CD14-positive monocyte (primary cell): ENCODE measurements at regions not wholly inside any gene's neighbourhood (a gene's known extent, or its start where the extent isn't known, plus 50 kb on each side); places are given as distances from the start of the nearest gene placed in this dataset.

Experiments used
- DNase-seq, 3 donors: peaks; one replicate each; pipeline ENCODE4 v3.0.0-alpha.2; 2011 to 2022
- H2AFZ ChIP-seq: 2 replicates; pipeline ENCODE4 v1.6.0; 2012; ENCODE audit warnings: mild to moderate bottlenecking, low read depth, low read length, inconsistent platforms; ENCODE audit not compliant: insufficient read depth, poor library complexity, severe bottlenecking
- H3K27ac ChIP-seq, 2 donors: 1 replicate in 1 of 2; 2 replicates in 1 of 2; pipeline ENCODE4 v1.5.1; 2012 to 2013; ENCODE audit warnings: low read length in 2 of 2, control low read depth in 1 of 2, inconsistent platforms in 1 of 2, low read depth in 1 of 2, mild to moderate bottlenecking in 1 of 2
- H3K27me3 ChIP-seq, 2 donors: one replicate each; pipeline versions ENCODE4 v1.6.0 to v1.6.1; 2011 to 2013; ENCODE audit warnings: low read length in 2 of 2; ENCODE audit not compliant: control insufficient read depth in 2 of 2, insufficient read depth in 2 of 2
- H3K36me3 ChIP-seq, 2 donors: replicated peaks in 1 of 2; 1 replicate in 1 of 2; 2 replicates in 1 of 2; pipeline versions ENCODE4 v1.5.1 to v1.6.1; 2012 to 2013; ENCODE audit warnings: low read length in 2 of 2, control low read depth in 1 of 2, inconsistent platforms in 1 of 2, mild to moderate bottlenecking in 1 of 2; ENCODE audit not compliant: insufficient read depth in 2 of 2, control insufficient read depth in 1 of 2
- H3K4me1 ChIP-seq, 2 donors: 1 replicate in 1 of 2; 2 replicates in 1 of 2; pipeline versions ENCODE4 v1.5.1 to v1.6.1; 2012 to 2013; ENCODE audit warnings: low read length in 2 of 2, control low read depth in 1 of 2, inconsistent platforms in 1 of 2, mild to moderate bottlenecking in 1 of 2, moderate library complexity in 1 of 2; ENCODE audit not compliant: insufficient read depth in 2 of 2, control insufficient read depth in 1 of 2
- H3K4me2 ChIP-seq: replicated peaks from 2 replicates; pipeline ENCODE3; 2012; ENCODE audit warnings: low read length, moderate library complexity, mild to moderate bottlenecking; ENCODE audit not compliant: poor library complexity, severe bottlenecking; ENCODE audit errors: extremely low read depth
- H3K4me3 ChIP-seq, 3 experiments: fragments of 200-600 bp in 1 of 3; sonication (generic) in 1 of 3; replicated peaks in 1 of 3; 1 replicate in 2 of 3; 2 replicates in 1 of 3; pipeline ENCODE4 v1.5.1; 2011 to 2013; ENCODE audit warnings: low read length in 3 of 3, mild to moderate bottlenecking in 3 of 3, control low read depth in 2 of 3, low read depth in 2 of 3, inconsistent platforms in 1 of 3, moderate library complexity in 1 of 3
- H3K79me2 ChIP-seq: 2 replicates; pipeline ENCODE4 v1.6.0; 2012; ENCODE audit warnings: mild to moderate bottlenecking, control low read depth, inconsistent platforms, low read length, moderate library complexity; ENCODE audit not compliant: insufficient read depth
- H3K9ac ChIP-seq: 2 replicates; pipeline ENCODE4 v1.6.0; 2017; ENCODE audit warnings: low read length, mild to moderate bottlenecking; ENCODE audit not compliant: insufficient read depth, poor library complexity, severe bottlenecking
- H3K9me3 ChIP-seq, 2 donors: replicated peaks in 1 of 2; 1 replicate in 1 of 2; 2 replicates in 1 of 2; pipeline versions ENCODE4 v1.5.1 to v1.6.1; 2012 to 2013; ENCODE audit warnings: low read length in 2 of 2, control low read depth in 1 of 2; ENCODE audit not compliant: control insufficient read depth in 1 of 2, insufficient read depth in 1 of 2
- H4K20me1 ChIP-seq: 2 replicates; pipeline ENCODE4 v1.6.0; 2012; ENCODE audit warnings: mild to moderate bottlenecking, low read length, control low read depth, moderate library complexity; ENCODE audit not compliant: insufficient read depth
- H3K27ac Mint-ChIP-seq, 7 donors: one replicate each; pipeline ENCODE4 v1.8.0; 2020; ENCODE audit warnings: mild to moderate bottlenecking in 7 of 7, mixed read lengths in 7 of 7, moderate library complexity in 6 of 7, inconsistent platforms in 2 of 7
- H3K27me3 Mint-ChIP-seq, 3 donors: one replicate each; pipeline ENCODE4 v1.8.0; 2021 to 2022; ENCODE audit warnings: low read depth in 3 of 3, mild to moderate bottlenecking in 3 of 3, mixed read lengths in 3 of 3, moderate library complexity in 3 of 3, inconsistent platforms in 1 of 3
- H3K36me3 Mint-ChIP-seq, 2 donors: one replicate each; pipeline ENCODE4 v1.8.0; 2020; ENCODE audit warnings: mixed read lengths in 2 of 2, inconsistent platforms in 1 of 2, mild to moderate bottlenecking in 1 of 2
- H3K4me1 Mint-ChIP-seq: one replicate; pipeline ENCODE4 v1.8.0; 2020; ENCODE audit warnings: mild to moderate bottlenecking, mixed read lengths
- H3K4me3 Mint-ChIP-seq, 2 donors: one replicate each; pipeline ENCODE4 v1.8.0; 2020; ENCODE audit warnings: mild to moderate bottlenecking in 2 of 2, mixed read lengths in 2 of 2, moderate library complexity in 1 of 2
- H3K9me3 Mint-ChIP-seq, 7 donors: one replicate each; pipeline ENCODE4 v1.8.0; 2020 to 2022; ENCODE audit warnings: mixed read lengths in 7 of 7, mild to moderate bottlenecking in 6 of 7, moderate library complexity in 6 of 7, inconsistent platforms in 2 of 7
- WGBS: methylation state at CpG from one replicate; pipeline ENCODE4 v1.1.5; 2013; ENCODE audit warnings: missing lambda C conversion rate; ENCODE audit not compliant: insufficient coverage; 5-methylcytosine and 5-hydroxymethylcytosine counted together
- intact Hi-C, 2 donors: fragments of 100-400 bp; cut with micrococcal nuclease; formaldehyde crosslinking; loops; one replicate each; pipeline versions ENCODE4 v1.15.0 to v1.15.1; 2023
- TF ChIP-seq, protein P1 (sequence below): fragments of 200-600 bp; IDR thresholded peaks from one replicate; pipeline ENCODE4 v1.8.0; 2022; ENCODE audit warnings: antibody characterized with exemption, mild to moderate bottlenecking

DNA sequence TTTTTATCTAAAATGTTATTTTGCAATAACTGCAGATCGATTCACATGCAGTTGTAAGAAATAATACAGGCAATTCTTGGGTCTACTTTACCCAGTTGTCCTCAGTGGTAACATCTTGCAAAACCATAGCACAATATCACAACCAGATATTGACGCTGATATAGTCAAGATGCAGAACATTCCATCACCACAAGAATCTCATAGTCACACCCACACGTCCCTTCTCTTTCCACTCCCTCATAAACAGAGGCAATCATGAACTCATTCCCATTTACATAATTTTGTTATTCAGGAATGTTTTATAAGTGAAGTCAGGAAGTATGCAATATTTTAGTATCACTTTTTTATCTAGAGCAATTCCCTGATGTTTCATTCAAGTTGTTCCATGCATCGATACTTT, 797.5 kb upstream of the RAB6C start:
- no peak overlapping the region for H3K4me3 Mint-ChIP-seq
- Histone ChIP-seq H3K4me1 (no peaks in the 10 kb centered on the region), H3K9ac (no peak overlapping the region), H3K9me3 (peaks cover 0 to 14% of the 10 kb centered on the region in 2 donors), H3K27ac (no peak overlapping the region), H3K79me2 (no peaks in the 10 kb centered on the region), H2AFZ (no peak overlapping the region), H3K4me3 (no peak overlapping the region), H3K36me3 (no peaks in the 10 kb centered on the region), H3K27me3 (no peaks in the 10 kb centered on the region), H4K20me1 (no peaks in the 10 kb centered on the region), H3K4me2 (no peak overlapping the region)
- TF ChIP-seq, protein P1, sequence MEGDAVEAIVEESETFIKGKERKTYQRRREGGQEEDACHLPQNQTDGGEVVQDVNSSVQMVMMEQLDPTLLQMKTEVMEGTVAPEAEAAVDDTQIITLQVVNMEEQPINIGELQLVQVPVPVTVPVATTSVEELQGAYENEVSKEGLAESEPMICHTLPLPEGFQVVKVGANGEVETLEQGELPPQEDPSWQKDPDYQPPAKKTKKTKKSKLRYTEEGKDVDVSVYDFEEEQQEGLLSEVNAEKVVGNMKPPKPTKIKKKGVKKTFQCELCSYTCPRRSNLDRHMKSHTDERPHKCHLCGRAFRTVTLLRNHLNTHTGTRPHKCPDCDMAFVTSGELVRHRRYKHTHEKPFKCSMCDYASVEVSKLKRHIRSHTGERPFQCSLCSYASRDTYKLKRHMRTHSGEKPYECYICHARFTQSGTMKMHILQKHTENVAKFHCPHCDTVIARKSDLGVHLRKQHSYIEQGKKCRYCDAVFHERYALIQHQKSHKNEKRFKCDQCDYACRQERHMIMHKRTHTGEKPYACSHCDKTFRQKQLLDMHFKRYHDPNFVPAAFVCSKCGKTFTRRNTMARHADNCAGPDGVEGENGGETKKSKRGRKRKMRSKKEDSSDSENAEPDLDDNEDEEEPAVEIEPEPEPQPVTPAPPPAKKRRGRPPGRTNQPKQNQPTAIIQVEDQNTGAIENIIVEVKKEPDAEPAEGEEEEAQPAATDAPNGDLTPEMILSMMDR: no peak
- no peaks in the 10 kb centered on the region for H3K36me3 Mint-ChIP-seq
- no peak overlapping the region for H3K27ac Mint-ChIP-seq
- peaks cover 0 to 8% (median 2%) of the 10 kb centered on the region in 7 donors for H3K9me3 Mint-ChIP-seq
- intact Hi-C loops: no loop called here
- no CpG with 5 or more reads among the region's 4 CpGs for WGBS
- DNase-seq: no peak
- no peaks in the 10 kb centered on the region for H3K4me1 Mint-ChIP-seq
- peaks cover 0 to 4% (median 4%) of the 10 kb centered on the region in 3 donors for H3K27me3 Mint-ChIP-seq

- Mint-ChIP-seq H3K36me3 (no peaks in the 10 kb centered on the region), H3K27me3 (peaks cover 0 to 9% (median 3%) of the 10 kb centered on the region in 3 donors), H3K27ac (no peak overlapping the region), H3K4me3 (no peak overlapping the region), H3K4me1 (no peaks in the 10 kb centered on the region), H3K9me3 (peaks cover 0 to 3% (median 0%) of the 10 kb centered on the region in 7 donors)
- H3K36me3 ChIP-seq: no peaks in the 10 kb centered on the region
- H3K9ac ChIP-seq: no peak overlapping the region
- H2AFZ ChIP-seq: no peak overlapping the region
- no peaks in the 10 kb centered on the region for H3K9me3 ChIP-seq
- no peak overlapping the region for H3K4me2 ChIP-seq
- H3K4me3 ChIP-seq: no peak overlapping the region
- intact Hi-C loops: no loop called here
- DNase-seq: no peak
- no peak overlapping the region for H3K27ac ChIP-seq
- no peaks in the 10 kb centered on the region for H3K4me1 ChIP-seq
- H4K20me1 ChIP-seq: no peaks in the 10 kb centered on the region
- WGBS: 88% methylated on average over 1 of the region's 3 CpGs
- TF ChIP-seq, protein P1: no peak
- no peaks in the 10 kb centered on the region for H3K79me2 ChIP-seq
- no peaks in the 10 kb centered on the region for H3K27me3 ChIP-seq
Observed at GRCh38 chr2:129187343-129187742, 792.1 kb upstream of the RAB6C start.
